HG02642 (cell line): ENCODE measurements at regions not wholly inside any gene's neighbourhood (a gene's known extent, or its start where the extent isn't known, plus 50 kb on each side); places are given as distances from the start of the nearest gene placed in this dataset.
A peak's percentile ranks its signal among the peaks of the same experiment; 100 is the strongest.
"Not testable (repeated sequence)": the region's sequence is repeated elsewhere in the genome, so short reads cannot be mapped to it uniquely, and the experiment has no call there.

Source experiments
- ATAC-seq: cut with Tn5 transposase; IDR thresholded peaks from one replicate; pipeline ENCODE4 v1.9.1; 2021; ENCODE audit warnings: mild to moderate bottlenecking; ENCODE audit not compliant: unreplicated experiment, poor library complexity

- ATAC-seq: not testable (repeated sequence)
Observed at GRCh38 chr21:5013455-5014304, 5507.7 kb upstream of the TPTE start.

GRCh38 chr21:5015187-5015586, 5506.2 kb upstream of the TPTE start:
- ATAC-seq: not testable (repeated sequence)

GRCh38 chr21:5019120-5019519, 5502.3 kb upstream of the TPTE start:
- peak; percentile 45 for ATAC-seq

- ATAC-seq: peak; percentile 39
Observed at GRCh38 chr21:5021815-5022214, 5499.6 kb upstream of the TPTE start.

GRCh38 chr21:5022254-5022653, 5499.1 kb upstream of the TPTE start:
- peak; percentile 43 for ATAC-seq

GRCh38 chr21:5022748-5023147, 5498.6 kb upstream of the TPTE start:
- ATAC-seq: peak; percentile 7

- ATAC-seq: not testable (repeated sequence)
Observed at GRCh38 chr21:5035147-5035546, 5486.2 kb upstream of the TPTE start.

GRCh38 chr21:5035587-5035986, 5485.8 kb upstream of the TPTE start:
- ATAC-seq: not testable (repeated sequence)

GRCh38 chr21:5037606-5038331, 5483.6 kb upstream of the TPTE start:
- ATAC-seq: not testable (repeated sequence)

GRCh38 chr21:5039926-5040325, 5481.5 kb upstream of the TPTE start:
- ATAC-seq: not testable (repeated sequence)

- ATAC-seq: not testable (repeated sequence)
Observed at GRCh38 chr21:5042583-5042982, 5478.8 kb upstream of the TPTE start.

GRCh38 chr21:5044812-5045211, 5476.6 kb upstream of the TPTE start:
- ATAC-seq: not testable (repeated sequence)

- ATAC-seq: not testable (repeated sequence)
Observed at GRCh38 chr21:5051303-5052018, 5469.9 kb upstream of the TPTE start.

- not testable (repeated sequence) for ATAC-seq
Observed at GRCh38 chr21:5055027-5055754, 5466.2 kb upstream of the TPTE start.

GRCh38 chr21:5055996-5056962, 5465.1 kb upstream of the TPTE start:
- peak; percentile 71 for ATAC-seq

- ATAC-seq: not testable (repeated sequence)
Observed at GRCh38 chr21:5057077-5057476, 5464.3 kb upstream of the TPTE start.

- not testable (repeated sequence) for ATAC-seq
Observed at GRCh38 chr21:5060364-5061083, 5460.9 kb upstream of the TPTE start.

GRCh38 chr21:5064581-5065142, 5456.7 kb upstream of the TPTE start:
- ATAC-seq: not testable (repeated sequence)
